Activated naive CD8-positive, alpha-beta T cell treated with anti-CD3 and anti-CD28 coated beads, Interleukin-2, amount 50 U/mL, for 16 hours (primary cell): ENCODE measurements at regions not wholly inside any gene's neighbourhood (a gene's known extent, or its start where the extent isn't known, plus 50 kb on each side); places are given as distances from the start of the nearest gene placed in this dataset.

Experiments used
- DNase-seq: peaks from one replicate; pipeline ENCODE4 v3.0.0-alpha.2; 2020; ENCODE audit warnings: low read depth, low spot score

DNA sequence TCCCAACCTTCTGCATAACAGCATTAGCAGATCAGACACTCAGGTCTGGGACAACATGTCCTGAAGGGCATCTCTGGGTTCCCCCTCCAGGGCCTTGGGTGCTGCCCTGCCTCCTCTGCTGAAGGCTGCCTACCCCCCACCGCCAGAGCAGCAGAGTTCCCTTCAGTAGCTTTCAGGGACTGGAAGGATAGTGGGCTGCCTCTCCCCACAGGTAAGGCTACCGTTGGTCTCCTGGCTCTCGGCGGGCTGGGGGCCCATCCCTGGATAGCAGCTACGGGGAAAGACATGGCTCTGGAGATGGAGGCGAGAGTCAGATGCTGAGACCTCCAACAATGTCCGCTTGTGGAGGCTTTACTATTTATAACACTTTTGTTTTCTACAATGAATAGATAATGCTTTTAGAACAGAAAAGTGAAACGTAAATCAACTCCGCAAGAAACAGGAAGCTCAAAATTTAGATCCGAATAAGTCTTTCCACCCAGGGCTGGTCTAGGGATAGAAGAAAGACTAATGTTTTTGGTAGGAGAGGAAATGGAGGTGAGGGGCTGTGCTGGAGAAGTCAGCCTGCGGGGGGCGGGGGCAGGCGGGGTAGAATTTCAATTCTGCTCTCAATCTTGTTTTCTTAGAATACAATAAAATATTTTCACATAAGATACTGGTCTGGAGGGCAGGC is 58.4 kb downstream of the ARL4C start:
- DNase-seq = no peak

DNA sequence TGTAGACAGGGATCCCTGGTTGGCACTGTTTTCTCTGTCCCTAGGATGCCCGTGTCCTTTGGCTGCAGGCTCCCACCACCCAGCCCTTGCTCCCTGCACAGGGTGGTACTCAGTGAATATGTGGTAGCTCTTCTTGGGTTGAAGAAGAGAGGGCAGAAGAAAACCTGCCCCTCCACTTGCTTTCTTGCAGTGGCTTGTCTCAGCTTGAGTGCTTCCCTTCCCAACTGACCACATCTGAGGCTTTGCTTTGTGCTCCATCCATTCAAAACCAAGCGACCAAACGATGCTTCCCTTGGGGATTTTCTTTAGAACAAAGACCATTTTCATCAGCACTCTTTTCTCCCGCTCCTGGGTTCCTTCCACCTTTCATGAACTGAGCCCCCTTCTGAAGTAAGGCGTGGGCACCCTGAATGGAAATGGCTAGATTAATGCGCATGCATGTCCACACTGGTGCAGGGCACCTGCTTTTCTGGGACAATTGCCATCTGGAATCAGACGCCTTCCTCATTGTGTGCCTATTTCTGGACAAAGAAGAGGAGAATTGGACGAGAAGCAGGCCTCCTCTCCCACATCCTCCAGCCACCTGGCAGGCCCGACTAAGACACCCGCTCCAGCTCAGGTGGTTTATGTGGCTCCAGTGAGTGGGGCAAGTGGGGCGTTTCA is 59.1 kb downstream of the ARL4C start:
- DNase-seq = no peak

DNA sequence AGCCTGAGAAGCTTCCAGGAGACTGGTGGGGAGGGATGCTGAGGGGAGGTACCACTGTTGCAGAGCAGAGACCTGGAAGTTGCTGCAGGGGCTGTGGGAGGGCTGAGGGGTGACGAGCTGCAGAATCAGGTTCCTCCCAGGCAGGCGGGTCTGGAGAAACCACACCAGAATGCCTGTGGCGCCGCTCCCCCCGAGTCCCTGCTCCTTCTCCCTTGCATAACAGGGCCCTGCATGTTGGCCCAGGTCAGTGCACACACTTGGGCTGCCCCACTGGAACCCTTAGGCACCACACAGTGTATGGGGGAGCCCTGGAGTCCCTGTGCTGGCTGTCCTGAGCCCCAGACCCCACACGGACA is 60.4 kb downstream of the ARL4C start:
- no peak for DNase-seq

DNA sequence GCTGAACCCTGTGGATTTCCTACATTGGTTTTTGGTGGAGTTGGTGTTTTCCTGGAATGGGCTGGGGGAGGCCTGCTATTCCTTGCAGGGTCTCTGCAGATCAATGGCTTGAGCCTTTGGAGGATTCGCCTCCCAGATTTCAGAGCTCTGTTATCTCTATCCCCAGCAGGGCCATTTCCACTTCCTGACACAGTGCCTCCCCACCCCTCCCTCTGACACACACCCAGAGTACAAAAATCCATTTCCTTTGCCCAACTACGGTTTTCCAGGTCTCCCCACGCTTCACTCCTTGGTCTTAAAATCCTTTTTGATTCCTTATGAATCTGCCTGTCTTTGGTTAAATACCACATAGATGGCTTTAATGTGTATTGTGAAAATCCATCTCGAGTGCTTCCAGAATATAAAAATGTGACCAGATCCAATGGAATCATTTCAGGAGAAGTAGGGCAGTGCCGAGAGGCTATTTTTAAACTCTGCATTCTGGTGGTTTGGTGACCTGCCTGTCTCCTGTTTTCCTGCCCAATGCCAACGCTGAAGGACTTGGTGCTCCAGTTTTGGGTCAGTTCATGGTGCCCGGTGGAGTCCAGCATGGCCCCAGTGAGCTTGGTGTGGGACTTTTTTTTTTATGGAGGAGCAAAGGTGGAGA is 60.9 kb downstream of the ARL4C start:
- DNase-seq = no peak

DNA sequence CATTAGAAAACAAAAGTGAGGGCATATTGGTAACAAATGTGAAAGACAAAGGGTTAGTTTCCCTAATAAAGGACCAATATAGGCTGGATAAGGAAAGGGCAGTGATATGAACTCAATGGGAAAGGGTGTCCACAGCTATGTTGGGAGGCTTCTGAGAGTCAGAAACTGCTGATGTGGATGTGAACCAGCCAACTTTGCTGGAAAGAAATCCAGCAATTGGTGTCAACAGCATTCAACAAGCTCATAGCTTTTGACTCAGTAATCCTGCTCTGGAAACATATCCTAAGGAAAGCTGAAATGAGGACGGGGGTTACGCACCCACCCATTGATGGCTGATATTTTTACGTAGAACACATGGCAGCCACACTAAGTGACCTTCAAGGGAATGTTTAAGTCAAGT is 63.7 kb downstream of the ARL4C start:
- no peak for DNase-seq

DNA sequence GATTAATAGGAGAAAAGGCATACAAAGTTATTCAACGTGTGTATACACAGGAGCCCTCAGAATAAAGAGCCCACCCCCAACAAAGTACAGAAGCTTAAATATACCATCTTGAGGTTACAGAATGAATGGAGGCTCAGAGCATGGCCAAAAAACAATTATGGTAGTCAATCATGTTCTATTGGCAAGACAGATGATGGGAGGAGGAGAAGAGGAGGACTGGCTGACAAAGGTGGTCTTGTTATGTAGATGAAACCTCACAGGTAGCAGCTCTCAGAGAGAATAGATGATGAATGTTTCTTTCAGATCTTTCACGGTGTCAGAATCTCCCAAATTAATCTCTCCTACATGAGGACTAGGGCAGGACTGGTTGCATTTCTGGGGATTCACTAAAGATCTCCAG is 66.0 kb downstream of the ARL4C start:
- no peak for DNase-seq

DNA sequence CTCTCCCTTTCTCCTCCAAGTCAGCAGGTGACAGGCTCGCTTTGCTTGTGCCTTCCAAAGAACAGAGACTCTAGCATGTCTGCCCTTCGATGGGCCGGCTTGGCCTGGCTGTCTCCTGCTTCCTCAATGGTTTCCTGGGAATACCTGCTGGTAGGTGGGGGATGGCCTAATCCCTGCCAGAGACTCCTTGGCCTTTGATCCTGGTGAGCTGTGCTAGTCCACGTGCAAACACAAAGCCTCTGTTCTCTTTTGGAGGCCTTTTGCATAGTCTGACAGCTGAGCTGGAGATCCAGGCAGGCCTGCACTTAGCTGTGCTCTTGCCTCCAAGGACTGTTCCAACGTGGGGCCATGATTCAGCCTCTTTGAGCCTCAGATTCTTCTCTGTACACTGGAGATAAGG is 67.6 kb downstream of the ARL4C start:
- no peak for DNase-seq

DNA sequence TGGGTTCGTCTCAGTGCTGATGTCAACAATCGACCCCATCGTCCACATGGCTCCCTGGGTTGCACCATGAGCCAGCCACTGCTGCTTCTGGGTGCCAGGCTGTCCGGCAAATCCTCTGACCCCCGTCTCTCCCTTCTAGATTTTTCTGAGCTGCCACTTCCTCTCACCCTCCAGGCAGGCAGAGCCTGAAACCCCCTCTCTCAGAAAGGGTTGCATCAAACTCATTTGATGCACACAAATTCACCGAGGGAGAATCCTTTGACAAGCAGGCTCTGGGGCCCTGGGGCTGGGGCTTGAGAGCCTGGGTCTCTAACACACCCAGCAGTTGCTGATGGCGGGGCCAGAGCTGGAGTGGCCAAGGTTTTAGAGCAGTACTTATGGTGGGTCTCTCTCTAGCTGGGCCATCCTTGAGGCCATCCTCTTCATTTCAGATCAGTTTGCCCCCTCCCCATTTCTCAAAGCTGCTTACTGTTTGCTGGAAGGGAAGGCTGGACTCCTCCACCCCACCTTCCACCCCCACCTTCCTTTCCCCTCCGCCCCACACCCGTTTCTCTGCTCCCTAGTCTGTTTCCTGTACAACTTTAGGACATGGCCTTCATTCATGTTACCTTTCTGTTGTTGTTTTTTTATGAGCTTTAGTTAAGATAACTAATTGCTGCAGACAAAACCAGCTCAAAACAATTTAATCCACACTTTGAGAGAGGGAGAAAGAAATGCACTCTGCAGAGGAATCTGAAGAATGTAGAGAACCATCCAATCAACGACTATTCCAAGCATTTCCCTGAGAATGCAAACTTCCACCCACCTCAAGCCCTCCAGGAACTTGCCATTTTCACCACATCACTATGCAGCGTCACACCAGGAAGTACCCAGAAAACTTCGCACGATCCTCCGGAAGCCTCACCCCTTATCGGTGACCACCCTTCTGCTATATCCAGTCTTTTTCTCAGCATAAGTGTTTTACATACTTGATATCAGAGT is 69.5 kb downstream of the ARL4C start:
- DNase-seq = no peak

DNA sequence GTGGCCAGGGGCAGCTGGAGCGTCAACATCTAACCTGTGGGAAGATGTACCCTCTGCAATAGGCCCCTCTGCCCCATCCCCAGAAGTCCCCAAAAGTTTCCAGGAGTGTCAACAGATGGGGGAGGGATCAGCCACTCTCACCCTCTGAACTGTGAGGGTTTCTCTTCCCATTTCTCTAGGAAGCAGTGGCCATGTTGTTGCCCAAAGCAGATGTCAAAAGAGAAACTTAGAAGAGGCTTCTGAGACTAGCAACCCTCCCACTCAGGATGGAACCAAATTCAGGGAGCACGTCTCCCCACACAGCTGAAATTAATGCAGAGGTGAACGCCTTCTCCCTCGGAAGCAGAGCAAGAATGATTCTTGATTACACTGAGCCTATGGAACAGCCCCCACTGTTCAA is 70.3 kb downstream of the ARL4C start:
- no peak for DNase-seq

DNA sequence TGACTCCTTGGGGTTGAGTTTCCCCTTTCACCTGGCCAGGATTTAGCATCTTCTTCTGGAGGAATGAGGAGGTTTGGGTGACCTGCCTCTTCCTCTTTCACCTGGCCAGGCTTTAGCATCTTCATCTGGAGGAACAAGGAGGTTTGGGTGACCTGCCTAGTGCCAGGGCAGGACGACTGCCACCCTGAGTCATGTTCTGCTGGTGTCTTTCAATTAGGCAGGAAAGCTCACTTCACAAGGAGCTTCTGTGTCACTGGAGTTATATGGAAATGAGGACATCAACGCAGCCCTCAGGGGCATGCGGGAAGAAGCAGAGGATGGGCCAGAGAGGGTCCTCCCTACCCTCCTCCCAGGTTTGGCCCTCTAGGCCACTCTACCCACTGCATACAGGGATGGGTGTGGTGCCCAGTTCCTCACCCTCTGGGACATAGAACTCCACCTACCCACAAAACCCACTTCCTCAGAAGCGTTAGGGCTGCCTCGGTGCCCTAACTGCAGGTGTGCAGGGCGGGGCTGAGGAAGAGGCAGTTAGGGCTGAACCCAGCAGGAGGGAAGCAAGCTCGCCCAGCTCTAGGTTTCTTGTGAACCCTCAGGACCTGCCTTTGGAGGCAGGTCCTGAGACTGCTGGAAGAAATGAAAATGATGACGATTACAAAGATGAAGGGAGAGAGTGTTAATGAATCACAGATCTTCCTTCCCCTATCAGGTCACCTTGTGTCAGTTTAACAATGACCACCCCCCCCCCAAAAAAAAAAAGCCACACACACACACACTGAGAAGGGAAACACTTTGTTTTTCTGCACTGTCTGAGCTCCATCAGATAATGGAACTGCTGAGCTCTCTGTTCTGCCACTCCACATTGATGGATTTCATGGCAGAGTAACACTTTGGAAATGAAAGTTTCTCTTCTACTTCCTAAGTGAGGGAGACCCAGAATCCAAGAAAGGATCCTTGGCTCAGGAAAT is 71.0 kb downstream of the ARL4C start:
- DNase-seq = no peak

DNA sequence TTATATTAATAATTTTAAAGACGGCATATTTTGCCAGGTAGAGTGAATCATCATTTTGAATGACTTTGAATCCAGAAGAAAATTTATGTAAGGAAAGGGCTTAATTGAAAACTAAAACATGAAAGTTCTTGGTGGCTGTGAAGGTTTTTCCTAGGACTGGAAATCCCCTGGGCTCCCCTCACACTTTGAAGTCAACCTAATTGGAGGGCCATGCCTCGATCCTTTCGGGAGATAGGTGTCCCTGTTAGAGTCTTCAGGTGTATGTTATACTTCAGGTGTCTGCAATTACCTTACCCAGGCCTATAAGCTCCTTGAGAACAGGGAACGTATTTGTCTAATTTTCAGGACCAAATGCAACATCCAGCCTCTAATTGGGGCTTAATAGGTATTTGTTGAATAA is 73.0 kb downstream of the ARL4C start:
- DNase-seq = no peak

DNA sequence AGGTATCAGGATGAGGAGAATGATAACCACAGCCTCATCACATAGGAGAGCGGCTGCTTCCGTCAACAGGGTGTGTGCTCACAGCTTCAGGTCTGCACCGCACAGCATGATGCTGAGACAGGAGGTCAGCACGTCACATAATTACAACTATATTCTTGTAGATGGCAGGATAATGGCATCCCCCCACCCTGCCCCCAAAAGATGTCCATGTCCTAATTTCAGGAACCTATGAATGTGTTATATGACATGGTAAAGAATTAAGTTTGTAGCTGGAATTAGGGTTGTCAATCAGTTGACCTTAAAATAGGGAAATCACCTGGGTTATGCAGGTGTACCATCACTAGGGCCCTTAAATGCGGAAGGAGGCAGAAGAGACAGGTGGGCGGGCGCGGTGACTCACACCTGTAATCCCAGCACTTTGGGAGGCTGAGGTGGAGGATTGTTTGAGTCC is 73.9 kb downstream of the ARL4C start:
- DNase-seq = no peak

DNA sequence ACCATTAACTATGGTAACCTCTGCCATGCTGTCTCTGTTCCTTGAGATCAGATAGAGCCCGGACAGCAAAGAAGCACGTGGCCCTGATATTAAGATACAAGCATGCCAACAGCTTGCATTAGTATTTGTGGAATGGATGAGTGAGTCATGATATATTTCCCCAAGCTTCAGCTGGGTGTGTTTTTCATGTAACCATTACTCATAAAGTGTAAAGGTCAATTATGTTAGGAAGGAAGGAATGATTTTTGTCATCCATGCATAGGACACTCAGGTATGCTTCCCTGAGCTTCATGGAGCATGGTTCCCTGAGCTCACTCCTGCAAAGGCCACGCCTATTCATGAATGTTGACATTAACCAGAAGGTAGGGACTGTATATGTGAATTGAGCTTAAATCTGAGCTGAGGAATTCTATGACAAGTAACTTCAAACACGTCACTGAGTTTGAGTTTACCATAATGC is 74.6 kb downstream of the ARL4C start:
- DNase-seq = no peak

DNA sequence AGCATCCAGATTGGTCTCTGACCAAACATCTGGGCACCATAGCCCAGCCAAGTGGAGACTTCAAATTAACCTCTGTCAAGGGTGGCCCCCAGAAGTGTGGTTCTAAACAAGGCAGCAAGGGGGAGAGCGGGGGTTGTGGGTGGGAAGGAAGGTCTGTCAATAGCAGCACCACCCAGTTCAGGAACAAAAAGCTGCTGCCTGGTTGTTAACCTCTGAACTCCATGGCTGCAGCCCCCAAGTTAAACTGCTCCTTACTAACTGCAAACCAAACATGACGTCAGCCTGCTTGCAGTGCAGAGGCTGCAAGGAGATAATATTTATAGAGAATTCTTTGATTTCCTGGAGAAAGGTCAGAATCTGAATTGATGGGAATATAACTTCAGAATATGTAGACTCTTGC is 76.5 kb downstream of the ARL4C start:
- DNase-seq = no peak

DNA sequence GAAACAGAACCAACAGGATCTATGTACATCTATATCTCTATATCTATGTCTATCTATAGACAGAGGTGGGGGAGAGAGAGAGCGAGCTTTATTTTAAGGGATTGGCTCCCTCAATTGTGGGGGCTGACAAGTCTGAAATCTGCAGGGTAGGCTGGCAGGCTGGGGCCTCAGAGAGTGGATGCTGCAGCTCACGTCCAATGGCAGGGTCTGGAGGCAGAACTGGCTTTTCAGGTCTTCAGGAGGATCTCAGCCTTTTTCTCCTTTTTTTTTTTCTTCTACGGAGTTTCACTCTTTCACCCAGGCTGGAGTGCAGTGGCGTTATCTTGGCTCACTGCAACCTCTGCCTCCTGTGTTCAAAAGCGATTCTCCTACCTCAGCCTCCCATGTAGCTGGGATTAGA is 77.2 kb downstream of the ARL4C start:
- DNase-seq = no peak

DNA sequence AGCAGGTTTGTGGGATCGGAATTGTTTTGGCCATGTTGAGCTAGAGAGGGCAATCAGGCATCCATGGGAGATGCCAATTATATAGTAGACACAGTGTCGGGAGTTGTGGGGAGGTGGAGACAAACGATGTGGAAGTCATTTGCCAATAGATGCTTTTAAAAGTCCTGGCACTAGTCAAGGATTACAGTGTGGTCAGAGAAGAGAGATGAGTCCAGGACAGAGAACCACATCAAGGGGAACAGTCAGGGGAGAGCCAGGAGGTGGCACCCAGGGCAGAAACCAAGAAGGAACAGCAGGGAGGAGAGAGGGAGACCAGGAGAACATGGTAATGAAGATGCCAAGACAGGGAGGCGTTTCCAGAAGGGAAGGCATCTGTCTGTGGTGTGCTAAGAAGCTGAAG is 81.2 kb downstream of the ARL4C start:
- no peak for DNase-seq

DNA sequence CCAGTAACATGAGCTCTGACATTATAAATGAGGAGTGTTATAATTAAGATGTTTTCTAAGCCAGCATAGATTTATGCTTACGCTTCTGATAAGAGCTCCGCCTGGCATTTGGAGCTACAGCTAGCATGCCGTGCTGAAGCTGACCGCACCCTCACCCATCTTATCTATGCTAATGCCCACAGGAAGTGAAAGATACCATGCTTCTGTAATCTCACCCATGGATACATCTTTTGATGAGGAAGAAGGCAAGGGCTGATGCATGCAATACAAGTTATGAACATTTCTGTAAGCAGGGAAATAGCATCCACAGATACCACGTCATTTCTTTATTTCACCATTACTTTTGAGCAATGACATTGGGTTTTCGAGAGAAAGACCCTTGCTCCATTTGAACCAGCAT is 82.3 kb downstream of the ARL4C start:
- DNase-seq = no peak

DNA sequence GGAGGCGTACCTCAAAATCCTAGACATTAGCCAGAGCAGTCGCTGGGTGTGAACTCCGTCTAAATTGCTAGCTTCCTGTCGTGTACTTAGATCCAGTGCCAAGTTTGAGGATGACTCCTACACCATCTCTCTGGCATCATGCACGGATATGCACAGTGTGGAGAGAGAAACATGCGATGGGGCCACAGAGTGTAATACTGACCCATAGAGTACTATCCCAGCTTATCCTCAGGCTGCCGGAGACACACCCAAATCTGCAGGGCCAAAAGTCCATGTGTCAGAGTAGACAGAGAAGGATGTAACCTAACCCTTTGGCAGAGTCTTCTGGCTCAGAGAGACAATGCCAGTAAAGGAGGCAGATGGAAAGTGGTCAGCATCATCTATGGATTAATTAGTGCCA is 84.2 kb downstream of the ARL4C start:
- no peak for DNase-seq

DNA sequence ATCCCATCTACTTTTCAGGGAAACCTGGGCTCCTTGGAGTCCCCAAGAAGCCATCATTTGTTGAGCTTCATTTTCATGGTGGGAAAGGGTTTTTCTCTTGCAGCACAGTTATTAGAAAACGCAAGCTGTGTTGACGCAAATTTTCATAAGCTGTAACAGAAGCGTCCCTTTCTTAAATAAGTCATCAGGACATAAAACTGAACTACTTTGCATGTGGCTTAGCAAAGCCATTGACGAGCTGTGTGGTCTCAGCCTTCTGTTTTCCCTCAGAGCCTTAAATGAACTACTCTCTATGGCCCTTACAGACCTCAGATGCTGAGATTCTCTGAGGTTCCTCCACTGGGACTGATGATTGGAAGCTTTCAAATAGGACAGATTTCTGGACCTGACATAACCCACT is 85.1 kb downstream of the ARL4C start:
- DNase-seq = no peak

DNA sequence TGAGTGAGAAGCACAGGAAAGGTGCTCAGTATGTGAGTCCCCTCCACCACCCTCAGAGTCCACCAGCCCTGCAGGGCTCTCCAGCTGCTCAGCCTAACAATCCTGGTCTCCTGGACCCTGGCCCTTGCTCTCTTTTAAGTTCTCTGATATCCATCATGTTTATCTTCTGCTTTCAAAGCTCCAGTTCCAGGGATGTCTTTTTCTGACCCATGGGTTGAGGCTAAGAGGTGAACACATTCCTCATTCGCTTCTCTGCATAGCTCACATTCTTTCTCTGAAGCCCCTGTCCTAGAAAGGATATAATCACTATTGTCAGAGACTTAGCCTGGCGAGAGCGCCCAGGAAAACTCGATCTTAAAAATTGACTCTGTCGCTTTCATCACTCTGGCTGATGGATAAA is 86.4 kb downstream of the ARL4C start:
- DNase-seq = no peak

DNA sequence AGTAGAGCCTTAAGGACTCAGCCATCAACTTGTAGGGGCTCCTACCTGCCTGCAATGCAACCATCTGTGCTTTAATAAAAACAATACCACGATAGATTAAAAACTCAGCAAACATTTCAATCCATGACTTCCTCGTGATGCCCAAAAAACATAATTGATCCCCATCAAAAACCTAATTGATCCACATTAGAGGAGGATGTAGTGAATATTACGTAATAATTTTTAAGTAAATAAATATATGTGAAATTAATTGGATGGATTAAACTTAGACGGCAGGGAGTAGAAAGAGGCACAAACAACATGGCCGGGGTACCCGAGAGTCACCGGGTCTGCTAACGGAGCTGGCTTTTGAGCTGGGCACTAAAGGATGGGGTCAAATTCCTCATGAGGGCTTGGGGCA is 87.3 kb downstream of the ARL4C start:
- DNase-seq = no peak
